H9 (cell line): ENCODE measurements at regions not wholly inside any gene's neighbourhood (a gene's known extent, or its start where the extent isn't known, plus 50 kb on each side); places are given as distances from the start of the nearest gene placed in this dataset.
A peak's percentile ranks its signal among the peaks of the same experiment; 100 is the strongest.

ENCODE experiments used
- DNase-seq: peaks from one replicate; pipeline ENCODE4 v3.0.0-alpha.2; 2017
- H2AFZ ChIP-seq: one replicate; pipeline ENCODE4 v1.6.1; 2013; ENCODE audit warnings: mild to moderate bottlenecking, low read length, control low read depth, moderate library complexity
- H2AK5ac ChIP-seq: 2 replicates; pipeline ENCODE4 v1.6.1; 2013; ENCODE audit warnings: low read length, control low read depth, mixed read lengths; ENCODE audit not compliant: insufficient read length
- H2BK120ac ChIP-seq: one replicate; pipeline ENCODE4 v1.6.1; 2013; ENCODE audit warnings: low read depth, mild to moderate bottlenecking, low read length, control low read depth, inconsistent platforms; ENCODE audit not compliant: poor library complexity, severe bottlenecking
- H2BK12ac ChIP-seq: 2 replicates; pipeline ENCODE4 v1.6.1; 2013; ENCODE audit warnings: low read length, control low read depth, mixed read lengths, low read depth; ENCODE audit not compliant: insufficient read length
- H2BK15ac ChIP-seq: 2 replicates; pipeline ENCODE4 v1.6.1; 2013; ENCODE audit warnings: low read depth, low read length, control low read depth
- H2BK20ac ChIP-seq: one replicate; pipeline ENCODE4 v1.6.1; 2013; ENCODE audit warnings: low read depth, mild to moderate bottlenecking, low read length, control low read depth, inconsistent platforms; ENCODE audit not compliant: poor library complexity, severe bottlenecking
- H2BK5ac ChIP-seq: 2 replicates; pipeline ENCODE4 v1.6.1; 2013; ENCODE audit warnings: low read length, control low read depth, mixed read lengths; ENCODE audit not compliant: insufficient read length
- H3K14ac ChIP-seq: 2 replicates; pipeline ENCODE4 v1.6.1; 2013; ENCODE audit warnings: low read length, control low read depth; ENCODE audit not compliant: insufficient read depth
- H3K18ac ChIP-seq: 2 replicates; pipeline ENCODE4 v1.6.1; 2013; ENCODE audit warnings: low read depth, mild to moderate bottlenecking, mixed read lengths, low read length, control low read depth; ENCODE audit not compliant: insufficient read length
- H3K23ac ChIP-seq: 2 replicates; pipeline ENCODE4 v1.6.1; 2013; ENCODE audit warnings: low read length, control low read depth, mixed read lengths, low read depth; ENCODE audit not compliant: insufficient read length
- H3K23me2 ChIP-seq: 2 replicates; pipeline ENCODE4 v1.6.1; 2013; ENCODE audit warnings: low read depth, mild to moderate bottlenecking, mixed read lengths, low read length, control low read depth; ENCODE audit not compliant: insufficient read length, poor library complexity, severe bottlenecking
- H3K27ac ChIP-seq: 2 replicates; pipeline ENCODE4 v1.5.1; 2013; ENCODE audit warnings: low read length, control low read depth, mixed read lengths, low read depth; ENCODE audit not compliant: insufficient read length
- H3K27me3 ChIP-seq: 2 replicates; pipeline ENCODE4 v1.6.1; 2013; ENCODE audit warnings: low read length, control low read depth, inconsistent platforms; ENCODE audit not compliant: insufficient read depth
- H3K4ac ChIP-seq: 2 replicates; pipeline ENCODE4 v1.6.1; 2013; ENCODE audit warnings: low read depth, mild to moderate bottlenecking, control low read depth, inconsistent platforms, low read length, moderate library complexity
- H3K4me1 ChIP-seq: 2 replicates; pipeline ENCODE4 v1.6.1; 2013; ENCODE audit warnings: low read length, control low read depth, inconsistent platforms; ENCODE audit not compliant: insufficient read depth
- H3K4me2 ChIP-seq: 2 replicates; pipeline ENCODE4 v1.6.1; 2013; ENCODE audit warnings: low read length, control low read depth, mixed read lengths; ENCODE audit not compliant: insufficient read length, insufficient read depth
- H3K56ac ChIP-seq: 2 replicates; pipeline ENCODE4 v1.6.1; 2013; ENCODE audit warnings: low read depth, mild to moderate bottlenecking, mixed read lengths, low read length, control low read depth; ENCODE audit not compliant: insufficient read length
- H3K79me1 ChIP-seq: 2 replicates; pipeline ENCODE4 v1.6.1; 2013; ENCODE audit warnings: low read depth, mild to moderate bottlenecking, moderate library complexity, low read length, control low read depth, inconsistent platforms; ENCODE audit not compliant: insufficient read depth, poor library complexity, severe bottlenecking
- H3K79me2 ChIP-seq: 2 replicates; pipeline ENCODE4 v1.6.1; 2013; ENCODE audit warnings: low read length, control low read depth, inconsistent platforms; ENCODE audit not compliant: insufficient read depth
- H3K9ac ChIP-seq: 2 replicates; pipeline ENCODE4 v1.6.1; 2013; ENCODE audit warnings: low read length, control low read depth, mixed read lengths; ENCODE audit not compliant: insufficient read length; ENCODE audit errors: extremely low read depth
- H3K9me3 ChIP-seq: one replicate; pipeline ENCODE4 v1.6.1; 2013; ENCODE audit warnings: low read depth, low read length, inconsistent platforms; ENCODE audit not compliant: control insufficient read depth
- H3T11ph ChIP-seq: one replicate; pipeline ENCODE4 v1.6.1; 2013; ENCODE audit warnings: mild to moderate bottlenecking, low read length, control low read depth, inconsistent platforms
- H4K20me1 ChIP-seq: one replicate; pipeline ENCODE4 v1.6.1; 2013; ENCODE audit not compliant: control insufficient read depth, insufficient read length, insufficient read depth
- H4K5ac ChIP-seq: 2 replicates; pipeline ENCODE4 v1.6.1; 2013; ENCODE audit warnings: low read depth, mild to moderate bottlenecking, mixed read lengths, low read length, control low read depth; ENCODE audit not compliant: insufficient read length
- H4K8ac ChIP-seq: replicated peaks from 2 replicates; pipeline ENCODE4 v1.6.1; 2013; ENCODE audit warnings: low read length, control low read depth, mixed read lengths, low read depth; ENCODE audit not compliant: insufficient read length
- H4K91ac ChIP-seq: 2 replicates; pipeline ENCODE4 v1.6.1; 2013; ENCODE audit warnings: low read depth, mild to moderate bottlenecking, moderate library complexity, mixed read lengths, low read length, control low read depth; ENCODE audit not compliant: insufficient read length
- H3K27ac Mint-ChIP-seq, 3 experiments: 2 replicates in 2 of 3; 3 replicates in 1 of 3; pipeline ENCODE4 v1.8.0; 2020 to 2021; ENCODE audit warnings: mixed read lengths in 3 of 3, mild to moderate bottlenecking in 1 of 3, moderate library complexity in 1 of 3
- H3K27me3 Mint-ChIP-seq: 2 replicates; pipeline ENCODE4 v1.8.0; 2021; ENCODE audit warnings: low read depth, mild to moderate bottlenecking, moderate library complexity, mixed read lengths
- H3K36me3 Mint-ChIP-seq, 3 experiments: 2 replicates in 2 of 3; 3 replicates in 1 of 3; pipeline ENCODE4 v1.8.0; 2020 to 2021; ENCODE audit warnings: low read depth in 3 of 3, mixed read lengths in 3 of 3; ENCODE audit not compliant: insufficient read depth in 1 of 3
- H3K4me1 Mint-ChIP-seq, 2 experiments: 2 replicates each; pipeline ENCODE4 v1.8.0; 2020; ENCODE audit warnings: mixed read lengths in 2 of 2
- H3K4me3 Mint-ChIP-seq, 2 experiments: 2 replicates in 1 of 2; 3 replicates in 1 of 2; pipeline ENCODE4 v1.8.0; 2020 to 2021; ENCODE audit warnings: mild to moderate bottlenecking in 2 of 2, mixed read lengths in 2 of 2, moderate library complexity in 1 of 2
- H3K9me3 Mint-ChIP-seq, 2 experiments: 2 replicates in 1 of 2; 3 replicates in 1 of 2; pipeline ENCODE4 v1.8.0; 2020; ENCODE audit warnings: mild to moderate bottlenecking in 2 of 2, mixed read lengths in 2 of 2, moderate library complexity in 1 of 2
- CTCF ChIP-seq: fragments of 200-600 bp; sonication (generic); conservative IDR thresholded peaks from 3 replicates; pipeline ENCODE4 v1.8.0; 2021; ENCODE audit warnings: antibody characterized with exemption, mild to moderate bottlenecking
- WGBS: extraction: QIAGEN DNeasy Blood & Tissue Kit; methylation state at CpG from one replicate; pipeline ENCODE4 v1.1.7; 2013; ENCODE audit warnings: missing lambda C conversion rate, low lambda C conversion rate, mixed read lengths; ENCODE audit not compliant: insufficient read length; ENCODE audit errors: extremely low coverage; 5-methylcytosine and 5-hydroxymethylcytosine counted together

- no peak overlapping the region for H2AFZ ChIP-seq
- H3K9me3 Mint-ChIP-seq = peaks cover 0 to 2% of the 10 kb centered on the region in 2 experiments; a peak in 2 of 5 replicates
- H3K4ac ChIP-seq = no peak overlapping the region
- H4K5ac ChIP-seq = no peak overlapping the region
- TF ChIP-seq CTCF = no peak
- no peaks in the 10 kb centered on the region for H3K27me3 ChIP-seq
- H3T11ph ChIP-seq = no peak overlapping the region
- no peak overlapping the region for H3K9ac ChIP-seq
- no peak overlapping the region for H2BK120ac ChIP-seq
- no peaks in the 10 kb centered on the region for H3K23me2 ChIP-seq
- H3K4me1 ChIP-seq = peaks cover 3% of the 10 kb centered on the region; the same call in 1 of the 2 replicates
- no peak overlapping the region for H2BK15ac ChIP-seq
- H3K56ac ChIP-seq = no peak overlapping the region
- no peak overlapping the region for H3K27ac ChIP-seq
- no peak overlapping the region for H2BK5ac ChIP-seq
- H2BK12ac ChIP-seq = no peak overlapping the region
- H3K18ac ChIP-seq = no peak overlapping the region
- H3K27me3 Mint-ChIP-seq = peaks cover 5% of the 10 kb centered on the region
- WGBS = no CpG with 5 or more reads among the region's 3 CpGs
- peaks cover 11 to 14% of the 10 kb centered on the region in 2 experiments for H3K4me1 Mint-ChIP-seq
- no peak overlapping the region for H3K14ac ChIP-seq
- no peak overlapping the region for H3K4me2 ChIP-seq
- DNase-seq = peak; percentile 19
- no peaks in the 10 kb centered on the region for H3K79me2 ChIP-seq
- no peak overlapping the region for H2BK20ac ChIP-seq
- no peak overlapping the region for H3K23ac ChIP-seq
- H3K4me3 Mint-ChIP-seq = no peak overlapping the region
- H3K27ac Mint-ChIP-seq = no peak overlapping the region
- H4K8ac ChIP-seq = no peak overlapping the region
- no peaks in the 10 kb centered on the region for H4K20me1 ChIP-seq
- H3K36me3 Mint-ChIP-seq = no peaks in the 10 kb centered on the region
- no peaks in the 10 kb centered on the region for H3K79me1 ChIP-seq
- H3K9me3 ChIP-seq = no peaks in the 10 kb centered on the region
- H4K91ac ChIP-seq = no peak overlapping the region
- H2AK5ac ChIP-seq = no peak overlapping the region
Observed at GRCh38 chr11:119571311-119571710, 148.3 kb upstream of the THY1 start.
